Endothelial cell of umbilical vein (primary cell): ENCODE measurements at regions not wholly inside any gene's neighbourhood (a gene's known extent, or its start where the extent isn't known, plus 50 kb on each side); places are given as distances from the start of the nearest gene placed in this dataset.

Experiments used
- BruUV-seq: library from RNA; stranded (reverse); fragments of 400-500 nt; replicated peaks from 2 replicates; lab custom pipeline; 2021; lab: Mats Ljungman, UMichigan
- CTCF ChIA-PET: fragments of 300-600, 350-600 bp; sonication (Branson Sonifier 250); formaldehyde crosslinking; loops from one replicate; lab custom pipeline; 2021; ENCODE audit warnings: antibody characterized with exemption, inconsistent platforms; lab: Charles Lee
- POLR2A ChIA-PET: fragments of 300-600, 350-600 bp; sonication (Branson Sonifier 250); formaldehyde crosslinking; loops from one replicate; lab custom pipeline; 2021; ENCODE audit warnings: antibody characterized with exemption, inconsistent platforms; lab: Charles Lee
- DNase-seq: peaks from one replicate; pipeline ENCODE4 v3.0.0-alpha.2; 2011; ENCODE audit warnings: low read depth, low spot score
- FAIRE-seq: peaks from 2 replicates; lab custom pipeline; 2011; peaks lifted over from hg19 to GRCh38; lab: Jason Lieb, UNC
- H2AFZ ChIP-seq: 2 replicates; pipeline ENCODE4 v1.6.0; 2012; ENCODE audit warnings: low read depth, low read length, control low read depth, inconsistent platforms
- H3K27ac ChIP-seq: 2 replicates; pipeline ENCODE4 v1.5.1; 2011; ENCODE audit warnings: low read depth, mild to moderate bottlenecking, control low read depth, low read length, moderate library complexity; ENCODE audit not compliant: insufficient read depth
- H3K27me3 ChIP-seq, 2 experiments: 2 replicates each; pipeline versions ENCODE4 v1.6.0 to v1.6.1; 2011; ENCODE audit warnings: low read length in 2 of 2, mixed read lengths in 1 of 2; ENCODE audit not compliant: control insufficient read depth in 2 of 2, insufficient read depth in 2 of 2
- H3K36me3 ChIP-seq, 2 experiments: 2 replicates in 1 of 2; 3 replicates in 1 of 2; pipeline ENCODE4 v1.5.1; 2011; ENCODE audit warnings: low read length in 2 of 2, mild to moderate bottlenecking in 1 of 2, moderate library complexity in 1 of 2; ENCODE audit not compliant: control insufficient read depth in 2 of 2, insufficient read depth in 2 of 2; ENCODE audit errors: extremely low read depth in 1 of 2
- H3K4me1 ChIP-seq: 3 replicates; pipeline ENCODE4 v1.5.1; 2011; ENCODE audit warnings: mild to moderate bottlenecking, low read length; ENCODE audit not compliant: control insufficient read depth, insufficient read depth; ENCODE audit errors: extremely low read depth
- H3K4me2 ChIP-seq: 2 replicates; pipeline ENCODE4 v1.6.1; 2011; ENCODE audit warnings: low read length, control low read depth, mixed read lengths; ENCODE audit not compliant: insufficient read depth
- H3K4me3 ChIP-seq, 3 experiments: fragments of 200-600 bp in 1 of 3; sonication (generic), shearing (Covaris generic) in 1 of 3; replicated peaks in 1 of 3; 2 replicates each; pipeline ENCODE4 v1.5.1; 2011 to 2016; ENCODE audit warnings: control low read depth in 3 of 3, low read length in 3 of 3, mild to moderate bottlenecking in 2 of 3, inconsistent platforms in 1 of 3, low read depth in 1 of 3, moderate library complexity in 1 of 3; ENCODE audit not compliant: insufficient read depth in 1 of 3
- H3K79me2 ChIP-seq: 2 replicates; pipeline ENCODE4 v1.6.0; 2012; ENCODE audit warnings: low read length, inconsistent platforms; ENCODE audit not compliant: control insufficient read depth, insufficient read depth
- H3K9ac ChIP-seq: replicated peaks from 2 replicates; pipeline ENCODE3; 2011; ENCODE audit warnings: low read length, control low read depth; ENCODE audit not compliant: insufficient read depth; ENCODE audit errors: extremely low read depth
- H3K9me1 ChIP-seq: replicated peaks from 3 replicates; pipeline ENCODE4 v1.6.0; 2011; ENCODE audit warnings: mild to moderate bottlenecking, low read length; ENCODE audit not compliant: control insufficient read depth, insufficient read depth; ENCODE audit errors: extremely low read depth
- H3K9me3 ChIP-seq: replicated peaks from 2 replicates; pipeline ENCODE4 v1.5.1; 2012; ENCODE audit warnings: low read length, inconsistent platforms; ENCODE audit not compliant: control insufficient read depth, insufficient read depth
- H4K20me1 ChIP-seq: replicated peaks from 2 replicates; pipeline ENCODE3; 2011; ENCODE audit warnings: mild to moderate bottlenecking, low read length; ENCODE audit not compliant: control insufficient read depth, insufficient read depth; ENCODE audit errors: extremely low read depth
- CTCF ChIP-seq, 2 donors: IDR thresholded peaks; 1 replicate in 1 of 2; 2 replicates in 1 of 2; pipeline ENCODE4 v1.5.1; 2011; ENCODE audit warnings: low read length in 2 of 2, mild to moderate bottlenecking in 2 of 2, moderate library complexity in 2 of 2, control low read depth in 1 of 2, inconsistent platforms in 1 of 2, low read depth in 1 of 2; ENCODE audit not compliant: insufficient read depth in 1 of 2; ENCODE audit errors: extremely low read depth in 1 of 2
- EZH2 ChIP-seq: IDR thresholded peaks from 2 replicates; pipeline ENCODE4 v1.6.1; 2012; ENCODE audit warnings: borderline replicate concordance, low read depth, mild to moderate bottlenecking, moderate library complexity, low read length, inconsistent platforms; ENCODE audit not compliant: severe bottlenecking
- FOS ChIP-seq: IDR thresholded peaks from 2 replicates; pipeline ENCODE4 v1.6.1; 2011; ENCODE audit warnings: mild to moderate bottlenecking, low read length, moderate library complexity, borderline replicate concordance; ENCODE audit not compliant: insufficient read depth
- GATA2 ChIP-seq: IDR thresholded peaks from 2 replicates; pipeline ENCODE4 v1.7.0; 2011; ENCODE audit warnings: low read depth, mild to moderate bottlenecking, moderate library complexity, mixed read lengths, low read length; ENCODE audit not compliant: insufficient read length, insufficient read depth
- JUN ChIP-seq: IDR thresholded peaks from 2 replicates; pipeline ENCODE4 v1.6.1; 2011; ENCODE audit warnings: borderline replicate concordance, low read depth; ENCODE audit not compliant: insufficient read length, insufficient read depth
- MYC ChIP-seq: IDR thresholded peaks from one replicate; pipeline ENCODE4 v1.6.1; 2011; ENCODE audit warnings: mild to moderate bottlenecking, low read depth, low read length
- POLR2A ChIP-seq: IDR thresholded peaks from 2 replicates; pipeline ENCODE4 v1.6.1; 2012; ENCODE audit warnings: low read depth, mild to moderate bottlenecking, control low read depth, low read length
- POLR2AphosphoS5 ChIP-seq: IDR thresholded peaks from 2 replicates; pipeline ENCODE4 v1.6.1; 2012; ENCODE audit warnings: low read depth, mild to moderate bottlenecking, control low read depth, low read length, moderate library complexity; ENCODE audit not compliant: insufficient read depth
- dilution Hi-C: fragments of 300-500 bp; cut with MboI; formaldehyde crosslinking; loops from one replicate; pipeline ENCODE4 v1.15.0; 2019; ENCODE audit warnings: low sequenced_read_pairs; ENCODE audit not compliant: extremely low pct_ligation_motif_present
- intact Hi-C: fragments of 100-400 bp; cut with micrococcal nuclease; formaldehyde crosslinking; loops from one replicate; pipeline ENCODE4 v1.10.0; 2022
- TF ChIP-seq, protein P1 (sequence below): IDR thresholded peaks from 2 replicates; pipeline ENCODE4 v1.6.1; 2011; ENCODE audit not compliant: insufficient read depth, insufficient read length

DNA sequence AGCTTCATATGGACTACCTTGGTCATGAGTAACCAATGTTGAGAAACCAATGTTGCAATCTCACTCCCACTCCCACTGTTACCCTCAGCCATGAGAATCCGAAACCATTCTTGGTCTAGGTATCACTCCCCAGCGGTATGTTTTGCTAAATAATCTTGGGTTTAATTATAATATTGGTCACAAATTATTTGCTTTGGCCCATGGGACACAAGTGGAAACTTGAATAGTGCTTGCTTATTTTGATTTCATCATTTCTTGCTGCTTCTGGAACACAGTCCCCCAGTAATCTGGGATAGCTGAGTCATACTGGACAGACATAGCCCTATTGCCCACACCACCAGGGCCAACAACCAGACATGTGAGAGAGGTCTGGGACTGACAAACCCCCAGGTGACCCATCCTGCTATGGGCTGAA lies 171.6 kb upstream of the IPO5 start:
- CTCF ChIA-PET = no interaction called here
- no peak overlapping the region for H2AFZ ChIP-seq
- H3K27ac ChIP-seq = no peak overlapping the region
- H3K9me1 ChIP-seq = no peaks in the 10 kb centered on the region
- dilution Hi-C loops = no loop called here
- no peak for FAIRE-seq
- POLR2A ChIA-PET = no interaction called here
- no peaks in the 10 kb centered on the region for H3K9me3 ChIP-seq
- H3K9ac ChIP-seq = no peak overlapping the region
- no TSS peak for BruUV-seq
- TF ChIP-seq GATA2 (no peak), POLR2AphosphoS5 (no peak)
- TF ChIP-seq, protein P1, sequence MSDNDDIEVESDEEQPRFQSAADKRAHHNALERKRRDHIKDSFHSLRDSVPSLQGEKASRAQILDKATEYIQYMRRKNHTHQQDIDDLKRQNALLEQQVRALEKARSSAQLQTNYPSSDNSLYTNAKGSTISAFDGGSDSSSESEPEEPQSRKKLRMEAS = no peak
- no peaks in the 10 kb centered on the region for H3K79me2 ChIP-seq
- H3K4me2 ChIP-seq = no peak overlapping the region
- H4K20me1 ChIP-seq = no peaks in the 10 kb centered on the region
- peaks cover 0 to 1% of the 10 kb centered on the region in 2 experiments for H3K27me3 ChIP-seq
- DNase-seq = no peak
- intact Hi-C loops = no loop called here
- H3K4me3 ChIP-seq = no peak overlapping the region
- no peaks in the 10 kb centered on the region for H3K36me3 ChIP-seq
- H3K4me1 ChIP-seq = no peaks in the 10 kb centered on the region

DNA sequence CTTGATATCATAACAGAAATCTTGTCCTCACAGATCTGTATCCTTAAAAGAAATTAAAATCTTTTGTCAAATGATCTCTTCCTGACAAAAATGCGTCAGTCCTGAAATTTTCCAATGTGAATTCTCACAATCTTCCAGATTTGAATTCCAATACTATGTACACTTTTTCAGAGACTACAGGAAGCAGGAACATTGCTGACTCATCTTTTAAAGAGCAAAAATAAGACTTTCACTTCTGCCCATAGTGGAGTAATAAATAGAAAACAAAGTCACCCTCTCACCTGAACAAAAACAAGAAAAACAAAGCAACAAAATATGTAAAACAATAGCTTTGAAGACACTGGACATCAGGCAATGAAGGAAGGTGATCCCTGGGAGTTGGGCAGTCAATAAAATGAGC lies 167.0 kb upstream of the IPO5 start:
- no peaks in the 10 kb centered on the region for H3K79me2 ChIP-seq
- no peaks in the 10 kb centered on the region for H3K4me1 ChIP-seq
- H2AFZ ChIP-seq = no peak overlapping the region
- no peak overlapping the region for H3K9ac ChIP-seq
- no peak overlapping the region for H3K4me2 ChIP-seq
- no peak overlapping the region for H3K4me3 ChIP-seq
- DNase-seq (no peak), FAIRE-seq (no peak)
- H3K9me3 ChIP-seq = no peaks in the 10 kb centered on the region
- intact Hi-C loops = no loop called here
- H3K9me1 ChIP-seq = no peaks in the 10 kb centered on the region
- no peaks in the 10 kb centered on the region for H3K27me3 ChIP-seq
- no peaks in the 10 kb centered on the region for H3K36me3 ChIP-seq
- no peak overlapping the region for H3K27ac ChIP-seq
- BruUV-seq = no TSS peak
- TF ChIP-seq POLR2AphosphoS5 (no peak), MYC (no peak), FOS (no peak), JUN (no peak), CTCF (IDR thresholded peaks at IDR 0.05; ENCODE audit: extremely low read depth in 1 of 2, insufficient read depth in 1 of 2, low read depth in 1 of 2, low read length in 2 of 2) (no peak), EZH2 (no peak), GATA2 (no peak), POLR2A (no peak)
- TF ChIP-seq, protein P1 = no peak
- ChIA-PET CTCF (interaction anchor here (0.6 kb wide), 1 partner anchor 15 kb away, joined by 3 read pairs; no protein-coding TSS in a partner anchor), POLR2A (no interaction called here)
- dilution Hi-C loops = no loop called here
- H4K20me1 ChIP-seq = no peaks in the 10 kb centered on the region
